HT1080 (cell line): ENCODE measurements at regions not wholly inside any gene's neighbourhood (a gene's known extent, or its start where the extent isn't known, plus 50 kb on each side); places are given as distances from the start of the nearest gene placed in this dataset.
A peak's percentile ranks its signal among the peaks of the same experiment; 100 is the strongest.

Experiments used
- DNase-seq: peaks from one replicate; pipeline ENCODE4 v3.0.0-alpha.2; 2015; ENCODE audit warnings: low read depth

- DNase-seq: no peak
Measured at GRCh38 chr9:118038713-118039112, 334.5 kb downstream of the TLR4 start.

DNA sequence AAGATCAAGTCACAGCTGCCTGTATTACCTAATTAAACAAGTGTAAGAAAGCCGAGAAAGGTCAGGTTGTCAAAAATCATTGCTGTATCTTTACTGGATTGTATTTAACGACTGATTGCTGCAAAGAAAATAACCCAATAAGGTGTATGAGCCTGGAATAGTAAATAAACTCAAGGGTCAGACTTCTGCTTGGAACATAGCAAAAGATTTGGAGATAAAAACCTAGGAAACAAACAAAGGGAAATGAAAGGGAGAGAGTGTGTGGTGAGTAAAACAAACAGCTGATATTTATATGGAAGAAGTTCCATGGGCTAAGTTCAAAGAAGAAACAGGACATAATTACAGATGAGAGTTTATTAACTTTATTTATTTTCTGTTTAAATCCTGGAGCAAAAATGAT is 354.0 kb downstream of the TLR4 start:
- no peak for DNase-seq

GRCh38 chr9:118059484-118060278 is 355.5 kb downstream of the TLR4 start:
- no peak for DNase-seq

GRCh38 chr9:118083161-118083560 is 379.0 kb downstream of the TLR4 start:
- no peak for DNase-seq

GRCh38 chr9:118088090-118088489 is 383.9 kb downstream of the TLR4 start:
- no peak for DNase-seq

GRCh38 chr9:118091226-118091625 is 387.0 kb downstream of the TLR4 start:
- DNase-seq: no peak

- no peak for DNase-seq
Measured at GRCh38 chr9:118091711-118092500, 387.7 kb downstream of the TLR4 start.

- no peak for DNase-seq
Measured at GRCh38 chr9:118094387-118094786, 390.2 kb downstream of the TLR4 start.

- no peak for DNase-seq
Measured at GRCh38 chr9:118100529-118101419, 396.6 kb downstream of the TLR4 start.

DNA sequence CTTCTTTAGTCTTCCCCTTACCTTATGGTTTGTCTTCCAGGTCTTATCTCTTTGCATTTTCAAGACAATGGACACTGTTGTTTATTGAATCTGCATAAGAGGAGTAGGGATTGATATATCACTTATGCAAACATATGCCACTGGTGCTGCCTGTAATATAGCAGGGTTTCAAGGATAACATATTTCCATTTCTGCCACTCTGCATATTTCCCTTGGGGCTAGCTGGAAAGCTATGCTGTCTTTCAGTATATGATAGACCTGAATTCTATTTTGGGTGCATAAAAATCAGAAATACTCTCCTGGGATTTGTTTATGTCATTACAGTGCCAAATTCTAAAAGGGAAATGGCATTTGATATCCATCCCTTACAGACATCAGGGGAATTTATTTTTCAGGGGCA is 400.2 kb downstream of the TLR4 start:
- no peak for DNase-seq

GRCh38 chr9:118108971-118109370 is 404.8 kb downstream of the TLR4 start:
- no peak for DNase-seq

- DNase-seq: no peak
Measured at GRCh38 chr9:118109542-118109941, 405.3 kb downstream of the TLR4 start.

DNA sequence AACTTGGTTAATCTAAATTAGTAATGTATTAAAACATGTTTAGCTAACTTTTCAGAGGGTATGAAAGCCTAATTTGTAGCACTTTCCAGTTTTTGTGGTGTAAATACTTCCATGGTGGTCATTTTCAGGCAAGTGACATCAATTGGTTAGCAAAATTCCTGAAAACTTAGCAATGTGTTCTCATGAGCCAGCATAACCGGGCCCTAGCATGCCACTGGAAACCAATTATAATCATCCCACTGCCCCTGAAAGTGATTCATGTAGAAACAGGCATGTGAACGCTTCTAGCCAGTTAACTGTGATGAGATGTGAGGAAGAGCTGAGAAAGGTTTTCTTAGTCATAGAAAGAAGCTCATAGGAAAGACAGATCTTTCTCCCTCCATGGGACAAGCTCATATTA is 417.2 kb downstream of the TLR4 start:
- peak; percentile 18 for DNase-seq

DNA sequence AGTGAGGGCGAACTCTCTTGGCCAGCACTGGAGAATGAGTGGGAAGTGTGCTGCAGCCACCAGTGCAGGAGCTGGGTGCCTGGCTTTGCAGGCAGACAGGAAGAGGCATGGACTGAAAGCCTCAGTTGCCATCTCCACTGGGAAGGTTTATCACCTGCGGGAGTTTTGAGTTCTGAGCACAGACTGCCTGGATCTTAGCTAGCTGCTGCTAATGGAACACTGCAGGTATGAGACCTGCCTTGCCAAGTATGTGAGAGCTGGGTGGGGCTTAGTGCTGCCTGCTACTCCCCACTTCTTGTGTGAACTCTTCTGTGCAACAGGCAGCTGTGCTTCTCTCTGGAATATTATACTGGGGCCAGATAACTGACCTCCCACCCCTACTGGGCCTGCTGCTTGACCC is 424.1 kb downstream of the TLR4 start:
- DNase-seq: no peak

GRCh38 chr9:118129541-118129940 is 425.3 kb downstream of the TLR4 start:
- peak; percentile 76 for DNase-seq

- no peak for DNase-seq
Measured at GRCh38 chr9:118148990-118149389, 444.8 kb downstream of the TLR4 start.

DNA sequence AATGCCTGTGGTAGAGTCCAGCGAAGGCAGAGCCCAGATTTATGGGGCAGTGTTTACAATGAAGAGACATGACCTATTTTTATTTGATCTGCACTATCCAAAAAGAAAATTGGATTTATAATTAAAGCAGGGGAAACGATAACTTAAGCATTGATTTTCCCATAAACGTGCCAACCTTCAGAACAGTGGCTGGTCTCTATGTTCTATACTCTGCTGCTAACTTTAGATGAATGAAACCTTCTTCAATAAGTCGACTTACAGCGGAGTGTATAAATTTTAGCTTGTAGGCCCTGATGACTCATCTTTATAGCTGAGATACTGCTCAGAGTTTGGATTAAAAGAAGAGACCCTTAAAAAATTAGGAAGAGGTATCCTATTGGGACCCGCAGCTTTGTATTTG is 452.6 kb downstream of the TLR4 start:
- DNase-seq: no peak

GRCh38 chr9:118162716-118163115 is 458.5 kb downstream of the TLR4 start:
- DNase-seq: no peak

DNA sequence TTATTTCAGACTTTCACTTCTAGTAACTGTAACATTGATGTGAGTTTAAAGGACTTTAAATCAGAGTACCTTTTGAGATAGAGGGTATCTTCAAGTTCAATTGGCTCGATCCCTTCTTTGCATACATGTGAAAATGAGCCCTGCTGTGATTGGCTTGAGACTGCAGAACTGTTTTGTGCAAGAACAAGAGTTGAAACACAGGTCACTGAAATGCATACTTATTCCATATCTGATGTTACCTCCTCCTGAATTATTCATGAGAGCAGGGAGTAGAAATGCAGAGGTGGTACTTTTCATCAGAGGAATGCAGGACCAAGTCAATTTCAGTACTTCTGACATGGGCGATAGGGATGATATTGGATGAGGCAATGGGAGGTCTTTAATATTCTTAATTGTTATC is 459.5 kb downstream of the TLR4 start:
- DNase-seq: no peak

- no peak for DNase-seq
Measured at GRCh38 chr9:118165451-118165850, 461.2 kb downstream of the TLR4 start.

GRCh38 chr9:118170032-118170955 is 466.1 kb downstream of the TLR4 start:
- peak; percentile 56 for DNase-seq
